Kidney epithelial cell (primary cell): ENCODE measurements at regions not wholly inside any gene's neighbourhood (a gene's known extent, or its start where the extent isn't known, plus 50 kb on each side); places are given as distances from the start of the nearest gene placed in this dataset.

Source experiments
- DNase-seq: peaks from one replicate; pipeline ENCODE4 v3.0.0-alpha.2; 2010; ENCODE audit warnings: low read depth
- H3K27me3 ChIP-seq: 2 replicates; pipeline ENCODE4 v1.6.0; 2011; ENCODE audit warnings: low read length; ENCODE audit not compliant: control insufficient read depth, insufficient read depth
- H3K36me3 ChIP-seq: 2 replicates; pipeline ENCODE4 v1.5.1; 2011; ENCODE audit warnings: low read length; ENCODE audit not compliant: control insufficient read depth, insufficient read depth
- H3K4me3 ChIP-seq: 2 replicates; pipeline ENCODE4 v1.5.1; 2011; ENCODE audit warnings: low read depth, mild to moderate bottlenecking, control low read depth, low read length
- CTCF ChIP-seq: IDR thresholded peaks from 2 replicates; pipeline ENCODE4 v1.5.1; 2011; ENCODE audit warnings: mild to moderate bottlenecking, moderate library complexity, low read length, control low read depth, inconsistent platforms; ENCODE audit not compliant: insufficient read depth, poor library complexity, severe bottlenecking

- TF ChIP-seq CTCF: no peak
- Histone ChIP-seq H3K36me3 (no peaks in the 10 kb centered on the region), H3K4me3 (no peak overlapping the region), H3K27me3 (no peaks in the 10 kb centered on the region)
- no peak for DNase-seq
These were observed 49.8 kb upstream of the EYA4 start for GRCh38 chr6:133191323-133191722.
